ENCODE measurements at regions not wholly inside any gene's neighbourhood (a gene's known extent, or its start where the extent isn't known, plus 50 kb on each side); places are given as distances from the start of the nearest gene placed in this dataset.

DNA sequence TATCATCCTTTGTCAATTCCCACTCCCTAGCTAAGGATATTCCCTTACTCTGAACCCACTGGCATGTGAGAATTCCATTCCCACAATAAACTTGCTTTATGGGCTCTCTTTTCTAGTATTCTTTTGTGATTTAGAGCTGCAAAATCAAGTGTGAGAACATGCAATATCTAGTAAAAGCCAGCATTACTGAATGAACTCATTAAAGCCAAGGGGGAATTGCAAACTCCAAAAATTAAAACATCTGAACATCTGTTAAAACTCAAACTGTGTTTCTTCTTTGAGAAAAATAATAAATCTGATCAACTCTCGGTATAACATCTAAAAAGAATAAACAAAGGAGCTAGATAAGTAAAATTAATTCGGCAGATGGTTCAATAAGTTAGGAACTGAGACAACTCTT, 53.1 kb upstream of the MPDZ start:
- no peak for DNase-seq (ENCODE audit: low spot score)

DNA sequence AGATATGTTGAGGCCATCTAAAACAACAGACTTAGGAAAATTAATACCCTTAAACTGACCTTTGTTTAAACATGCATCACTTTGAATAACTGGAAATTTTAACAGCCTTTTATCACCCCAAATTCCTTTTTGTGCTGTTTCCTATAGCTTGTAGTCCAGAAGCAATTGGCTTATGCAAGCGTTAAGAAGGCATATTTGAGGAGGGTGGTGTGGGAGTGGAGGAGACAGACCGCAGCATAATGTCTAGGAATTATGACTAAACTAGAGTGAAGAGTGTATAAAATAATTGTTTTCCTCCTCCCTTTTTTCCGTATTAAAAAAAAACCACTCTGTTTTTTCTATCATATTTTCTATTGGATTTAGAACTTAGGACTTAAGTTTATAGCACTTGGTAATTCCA, 51.8 kb upstream of the MPDZ start:
- DNase-seq (ENCODE audit: low spot score): no peak

DNA sequence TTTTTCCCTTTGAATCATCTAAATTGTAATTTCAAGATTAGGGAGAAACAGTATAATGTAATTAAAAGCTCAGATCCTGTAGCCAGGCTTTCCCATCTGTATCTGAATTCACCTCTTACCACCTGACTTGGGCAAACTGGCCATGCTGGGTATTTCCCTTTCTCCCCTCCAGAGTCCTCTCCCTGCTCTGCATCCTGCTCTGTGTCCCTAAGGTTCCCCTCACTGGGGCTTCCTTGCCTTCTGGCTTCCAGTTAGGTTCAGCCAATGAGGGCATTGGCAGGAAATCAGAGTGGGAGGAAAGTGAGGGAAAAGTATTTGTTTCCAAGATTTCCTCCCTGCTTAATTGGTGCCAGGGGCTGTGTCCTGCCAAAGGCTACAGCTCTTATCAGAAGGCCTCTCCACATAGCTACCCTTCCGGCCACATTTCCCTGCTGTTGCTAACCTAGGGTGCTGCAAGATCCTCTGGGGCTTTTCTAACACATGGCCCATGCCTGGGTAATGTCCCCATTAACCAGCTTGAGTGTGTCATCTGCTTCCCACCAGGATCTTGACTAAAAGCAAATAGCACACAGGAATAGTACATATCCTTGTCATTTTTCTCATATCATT, 51.0 kb upstream of the MPDZ start:
- DNase-seq (ENCODE audit: low spot score): no peak

All from iPS-NIHi11 (cell line).